ENCODE measurements at regions not wholly inside any gene's neighbourhood (a gene's known extent, or its start where the extent isn't known, plus 50 kb on each side); places are given as distances from the start of the nearest gene placed in this dataset.
A peak's percentile ranks its signal among the peaks of the same experiment; 100 is the strongest.
"Not testable (repeated sequence)": the region's sequence is repeated elsewhere in the genome, so short reads cannot be mapped to it uniquely, and the experiment has no call there.

- no peak for DNase-seq
Observed at GRCh38 chr7:82701949-82702348, 258.4 kb upstream of the CACNA2D1 start.

DNA sequence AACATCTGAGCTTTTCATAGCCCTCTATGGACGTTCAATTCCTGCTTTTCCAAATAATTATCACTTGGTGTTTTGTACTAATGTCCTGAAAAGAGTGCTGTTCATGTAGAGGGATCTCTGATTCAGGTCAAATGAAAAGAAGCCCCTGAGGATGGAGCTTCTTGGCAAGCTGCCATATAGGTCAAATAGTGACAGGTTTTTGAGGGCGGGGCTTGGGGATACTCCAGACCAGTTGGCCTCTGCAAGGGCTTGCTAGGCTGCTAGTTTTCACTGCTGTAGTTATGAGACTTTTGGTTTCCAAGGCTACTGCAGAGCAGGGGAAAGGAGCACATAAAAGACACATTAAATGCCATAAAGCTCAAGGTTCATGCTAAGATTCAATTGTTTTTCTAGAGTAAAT lies 257.2 kb upstream of the CACNA2D1 start:
- no peak for DNase-seq

- DNase-seq = no peak
Observed at GRCh38 chr7:82699773-82700186, 256.2 kb upstream of the CACNA2D1 start.

GRCh38 chr7:82697897-82698296 lies 254.3 kb upstream of the CACNA2D1 start:
- no peak for DNase-seq

DNA sequence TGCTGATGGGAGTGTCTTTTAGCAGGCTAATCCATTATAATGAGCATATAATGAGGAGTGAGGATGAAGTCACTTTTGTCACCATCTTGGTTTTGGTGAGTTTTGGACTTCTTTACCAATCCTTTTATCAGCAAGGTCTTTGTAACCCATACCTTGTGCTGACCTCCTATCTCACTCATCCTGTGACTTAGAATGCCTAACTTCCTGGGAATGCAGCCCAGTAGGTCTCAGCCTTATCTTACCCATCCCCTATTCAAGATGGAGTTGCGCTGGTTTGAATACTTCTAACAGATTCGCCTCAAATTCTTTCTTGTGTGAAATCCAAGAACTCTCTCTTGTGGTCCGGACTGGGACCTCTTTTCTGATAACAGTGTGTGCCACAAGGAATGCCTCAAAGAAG lies 253.1 kb upstream of the CACNA2D1 start:
- no peak for DNase-seq

DNA sequence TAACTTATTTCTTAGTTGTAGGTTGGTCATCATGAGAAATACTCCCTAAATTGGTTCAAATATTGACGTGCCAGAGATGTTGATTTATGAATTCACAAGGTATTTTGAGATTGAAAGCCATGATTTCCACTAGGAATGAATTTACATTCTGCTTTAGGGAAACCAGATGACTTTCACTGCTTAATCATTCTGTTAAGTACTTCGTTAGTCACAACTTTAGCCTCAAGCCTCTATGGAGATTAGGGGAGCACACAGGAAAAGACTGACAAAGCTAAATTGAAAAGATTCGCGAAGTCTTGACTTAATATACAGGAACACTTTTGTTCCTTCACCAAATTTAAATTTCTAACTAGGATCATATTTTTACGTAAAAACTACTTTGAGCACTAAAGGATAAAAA lies 250.4 kb upstream of the CACNA2D1 start:
- no peak for DNase-seq

GRCh38 chr7:82690929-82691328 lies 247.4 kb upstream of the CACNA2D1 start:
- DNase-seq = no peak

DNA sequence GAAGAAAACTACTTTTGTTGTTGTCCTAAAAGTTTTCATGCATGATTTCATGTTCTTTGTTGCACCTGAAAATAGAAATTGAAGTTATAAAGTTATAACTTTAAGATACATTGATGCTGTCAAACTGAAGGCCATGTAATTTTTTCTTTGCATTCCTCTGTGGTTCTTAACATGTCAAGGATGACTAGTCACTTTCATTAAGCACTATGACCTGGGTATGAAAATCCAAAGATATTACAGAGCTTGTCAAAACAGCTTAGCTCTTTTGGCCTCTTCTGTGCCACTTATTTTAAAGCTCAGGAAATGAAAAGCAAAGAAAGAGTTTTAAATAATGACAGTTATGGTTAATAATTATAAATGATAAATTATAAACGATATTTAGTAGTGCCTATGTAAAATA lies 241.6 kb upstream of the CACNA2D1 start:
- no peak for DNase-seq

DNA sequence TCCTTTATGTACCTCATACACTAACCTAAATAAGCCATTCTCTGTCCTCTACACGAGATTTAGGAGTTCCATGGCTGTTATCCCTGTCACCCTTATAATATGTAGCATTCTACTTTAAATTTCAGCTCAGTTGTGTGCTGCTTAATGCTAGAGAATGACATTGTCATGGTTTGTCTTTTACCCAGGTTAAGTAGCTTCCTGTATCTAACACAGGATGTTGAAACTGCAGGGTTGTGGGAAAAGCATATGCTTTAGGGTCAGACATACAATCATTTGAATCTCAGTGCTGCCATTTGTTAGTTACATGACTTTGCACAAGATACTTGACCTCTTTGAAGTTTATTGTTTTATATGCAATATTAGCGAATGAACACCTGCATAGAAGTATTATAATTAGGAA lies 235.1 kb upstream of the CACNA2D1 start:
- DNase-seq = no peak

- DNase-seq = no peak
Observed at GRCh38 chr7:82678259-82678658, 234.7 kb upstream of the CACNA2D1 start.

GRCh38 chr7:82677493-82677892 lies 233.9 kb upstream of the CACNA2D1 start:
- DNase-seq = peak; percentile 49

GRCh38 chr7:82676777-82677463 lies 233.3 kb upstream of the CACNA2D1 start:
- no peak for DNase-seq

- DNase-seq = no peak
Observed at GRCh38 chr7:82675396-82675795, 231.8 kb upstream of the CACNA2D1 start.

GRCh38 chr7:82674268-82674667 lies 230.7 kb upstream of the CACNA2D1 start:
- no peak for DNase-seq

- no peak for DNase-seq
Observed at GRCh38 chr7:82672078-82672477, 228.5 kb upstream of the CACNA2D1 start.

GRCh38 chr7:82669141-82669540 lies 225.6 kb upstream of the CACNA2D1 start:
- DNase-seq = no peak

GRCh38 chr7:82668676-82669075 lies 225.1 kb upstream of the CACNA2D1 start:
- no peak for DNase-seq

GRCh38 chr7:82665966-82666507 lies 222.5 kb upstream of the CACNA2D1 start:
- no peak for DNase-seq

DNA sequence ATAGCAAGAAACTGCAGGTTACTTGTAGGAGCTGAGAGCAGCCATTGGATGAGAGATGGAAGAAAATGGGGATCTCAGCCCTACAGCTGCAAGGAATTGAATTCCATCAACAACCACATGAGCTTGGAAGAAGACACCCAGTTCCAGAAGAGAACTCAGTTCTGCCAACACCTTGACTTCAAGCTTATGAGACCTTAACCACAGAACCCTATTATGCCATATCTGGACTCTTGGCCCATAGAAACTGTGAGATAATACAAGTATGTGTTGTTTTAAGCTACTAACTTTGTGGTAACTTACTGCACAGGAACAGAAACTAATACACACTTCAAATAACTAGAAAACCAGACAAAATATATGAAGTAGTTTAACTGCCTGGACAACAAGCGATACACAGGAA lies 212.4 kb upstream of the CACNA2D1 start:
- no peak for DNase-seq

- DNase-seq = not testable (repeated sequence)
Observed at GRCh38 chr7:82650095-82650494, 206.5 kb upstream of the CACNA2D1 start.

GRCh38 chr7:82633592-82633991 lies 190.0 kb upstream of the CACNA2D1 start:
- DNase-seq = no peak

DNA sequence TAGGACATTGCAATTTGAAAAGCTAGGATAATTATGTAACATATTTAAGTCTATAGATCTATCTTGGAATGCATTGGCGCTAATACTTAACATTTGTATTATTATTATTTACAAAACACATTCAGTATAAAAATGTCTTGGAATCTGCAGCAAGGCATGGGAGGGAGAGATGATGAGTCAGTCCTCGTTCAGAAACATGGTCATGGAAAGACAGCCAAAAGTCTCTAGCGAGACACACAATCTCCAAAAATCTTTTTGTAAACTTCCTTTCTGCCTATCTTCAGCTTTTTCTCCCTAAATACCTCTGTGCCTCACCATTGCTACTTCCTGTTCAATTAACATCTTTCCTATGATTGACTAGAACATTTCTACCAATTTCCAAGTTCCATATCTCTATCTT lies 188.4 kb upstream of the CACNA2D1 start:
- no peak for DNase-seq

- DNase-seq = no peak
Observed at GRCh38 chr7:82629583-82629982, 186.0 kb upstream of the CACNA2D1 start.

GRCh38 chr7:82625377-82625776 lies 181.8 kb upstream of the CACNA2D1 start:
- DNase-seq = no peak

GRCh38 chr7:82624965-82625364 lies 181.4 kb upstream of the CACNA2D1 start:
- DNase-seq = no peak
